GM10266 (cell line): ENCODE measurements at regions not wholly inside any gene's neighbourhood (a gene's known extent, or its start where the extent isn't known, plus 50 kb on each side); places are given as distances from the start of the nearest gene placed in this dataset.

ENCODE experiments used
- DNase-seq: peaks from one replicate; pipeline ENCODE4 v3.0.0; 2012; ENCODE audit errors: extremely low spot score
- CTCF ChIP-seq: IDR thresholded peaks from 2 replicates; pipeline ENCODE4 v1.5.1; 2012; ENCODE audit warnings: mild to moderate bottlenecking, low read depth; ENCODE audit not compliant: control insufficient read depth, insufficient read depth; ENCODE audit errors: missing control alignments

DNA sequence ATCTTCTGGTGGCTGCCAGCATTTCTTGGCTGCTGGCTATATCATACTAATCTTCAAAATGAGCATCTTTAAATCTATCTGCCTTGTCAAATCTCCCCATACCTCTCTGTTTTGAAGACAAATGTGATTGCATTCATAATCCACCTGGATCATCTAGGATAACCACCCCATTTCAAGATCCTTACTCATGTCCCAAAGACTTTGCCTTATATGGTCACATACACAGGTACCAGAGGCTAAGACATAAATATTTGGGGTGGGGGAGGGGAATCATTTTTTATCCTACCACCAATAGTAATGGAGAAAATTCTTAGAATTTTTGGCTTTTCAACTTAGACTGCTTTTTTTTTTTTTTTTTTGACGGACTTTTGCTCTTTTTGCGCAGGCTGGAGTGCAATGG lies 970.8 kb downstream of the PLOD2 start:
- TF ChIP-seq CTCF: no peak

GRCh38 chr3:145190761-145191160 lies 970.2 kb downstream of the PLOD2 start:
- DNase-seq: no peak
- TF ChIP-seq CTCF: no peak

More for the DNA sequence above, 970.8 kb downstream of the PLOD2 start:
- no peak for DNase-seq

GRCh38 chr3:145191543-145191942 lies 969.4 kb downstream of the PLOD2 start:
- no peak for DNase-seq

DNA sequence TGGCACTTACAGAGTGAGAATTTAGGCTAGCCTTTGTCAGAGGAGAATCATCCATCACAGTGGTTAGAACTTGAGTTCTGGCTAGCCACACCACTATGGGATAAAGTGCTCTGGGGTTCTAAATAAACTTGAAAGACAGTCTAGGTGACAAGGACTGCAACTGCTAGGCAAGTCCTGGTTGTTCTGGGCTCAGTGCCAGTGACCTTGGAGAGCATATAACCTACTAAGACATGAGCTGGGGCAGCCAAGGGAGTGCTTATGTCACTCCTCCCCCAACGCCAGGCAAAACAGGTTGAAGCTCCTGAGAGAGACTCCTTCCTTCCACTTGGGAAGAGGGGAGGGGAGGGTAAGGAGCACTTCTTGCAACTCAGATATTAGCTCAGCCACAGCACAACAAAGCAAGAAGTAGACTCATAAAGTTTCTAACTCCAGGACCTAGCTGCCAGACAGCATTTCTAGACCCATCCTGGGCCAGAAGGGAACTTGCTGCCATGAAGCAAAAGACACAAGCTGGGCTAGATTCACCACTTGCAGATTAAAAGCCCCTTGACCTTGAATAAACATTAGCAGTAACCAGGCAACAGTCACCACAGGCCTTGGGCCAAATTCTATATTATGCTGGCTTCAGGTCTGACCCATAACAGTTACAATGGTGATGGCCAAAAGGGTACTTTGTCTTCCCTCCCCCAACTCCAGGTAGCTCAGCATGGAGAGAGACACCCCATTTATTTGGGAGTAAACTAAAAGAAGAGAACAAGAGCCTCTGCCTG lies 963.7 kb downstream of the PLOD2 start:
- no peak for DNase-seq
- no peak for TF ChIP-seq CTCF

More at GRCh38 chr3:145191543-145191942, 969.4 kb downstream of the PLOD2 start:
- TF ChIP-seq CTCF: no peak

- no peak for TF ChIP-seq CTCF
Measured at GRCh38 chr3:145197821-145198220, 963.2 kb downstream of the PLOD2 start.

GRCh38 chr3:145209561-145209960 lies 951.4 kb downstream of the PLOD2 start:
- DNase-seq: no peak
- no peak for TF ChIP-seq CTCF

More at GRCh38 chr3:145197821-145198220, 963.2 kb downstream of the PLOD2 start:
- DNase-seq: no peak
